Memory B cell (primary cell): ENCODE measurements at regions not wholly inside any gene's neighbourhood (a gene's known extent, or its start where the extent isn't known, plus 50 kb on each side); places are given as distances from the start of the nearest gene placed in this dataset.
"Not testable (repeated sequence)": the region's sequence is repeated elsewhere in the genome, so short reads cannot be mapped to it uniquely, and the experiment has no call there.

Experiments
- ATAC-seq: fragments of 150-1000 bp; cut with Tn5 transposase; 2 replicates; pipeline ENCODE4 v1.10.0; 2021; ENCODE audit warnings: low read depth, mild to moderate bottlenecking, moderate library complexity
- DNase-seq, 2 donors: peaks; one replicate each; pipeline ENCODE4 v3.0.0; 2022; ENCODE audit warnings: low spot score in 2 of 2
- H3K27ac Mint-ChIP-seq: one replicate; pipeline ENCODE4 v1.8.0; 2022; ENCODE audit warnings: mild to moderate bottlenecking, moderate library complexity, mixed read lengths
- H3K27me3 Mint-ChIP-seq: one replicate; pipeline ENCODE4 v1.8.0; 2022; ENCODE audit warnings: mixed read lengths
- H3K36me3 Mint-ChIP-seq: one replicate; pipeline ENCODE4 v1.8.0; 2022; ENCODE audit warnings: mild to moderate bottlenecking, mixed read lengths
- H3K4me1 Mint-ChIP-seq: one replicate; pipeline ENCODE4 v1.8.0; 2022; ENCODE audit warnings: mixed read lengths
- H3K4me3 Mint-ChIP-seq: one replicate; pipeline ENCODE4 v1.8.0; 2022; ENCODE audit warnings: mild to moderate bottlenecking, moderate library complexity, mixed read lengths
- H3K9me3 Mint-ChIP-seq: one replicate; pipeline ENCODE4 v1.8.0; 2022; ENCODE audit warnings: mixed read lengths

DNA sequence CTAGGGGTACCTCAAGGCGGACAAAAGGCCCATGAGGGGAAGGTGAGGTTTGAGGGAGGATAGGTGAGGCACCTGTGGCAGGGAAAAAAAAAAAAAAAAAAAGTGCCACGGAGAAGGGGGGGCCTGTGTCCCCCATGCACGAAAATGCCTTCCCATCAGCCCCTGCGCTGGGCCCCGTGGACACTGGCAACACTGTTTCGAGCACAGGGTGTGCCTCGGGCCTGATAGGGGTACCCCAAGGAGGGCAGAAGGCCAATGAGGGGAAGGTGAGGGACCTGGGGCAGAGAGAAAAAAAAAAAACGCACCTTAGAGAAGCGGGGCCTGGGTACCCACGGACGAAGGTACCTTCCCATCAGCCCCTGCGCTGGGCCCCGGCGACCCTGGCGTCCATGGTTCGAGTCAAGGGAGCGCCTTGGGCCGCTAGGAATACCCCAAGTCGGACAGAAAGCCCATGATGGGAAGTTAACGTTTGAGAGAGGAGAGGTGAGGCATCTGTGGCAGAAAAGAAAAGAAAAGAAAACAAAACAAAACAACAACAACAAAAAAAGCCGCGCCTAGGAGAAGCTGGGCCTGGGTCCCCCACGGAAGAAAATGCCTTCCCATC, 190.0 kb downstream of the POTEM start:
- ATAC-seq, H3K9me3 Mint-ChIP-seq, H3K4me1 Mint-ChIP-seq, H3K36me3 Mint-ChIP-seq, DNase-seq, H3K27ac Mint-ChIP-seq, H3K4me3 Mint-ChIP-seq, H3K27me3 Mint-ChIP-seq: not testable (repeated sequence)

DNA sequence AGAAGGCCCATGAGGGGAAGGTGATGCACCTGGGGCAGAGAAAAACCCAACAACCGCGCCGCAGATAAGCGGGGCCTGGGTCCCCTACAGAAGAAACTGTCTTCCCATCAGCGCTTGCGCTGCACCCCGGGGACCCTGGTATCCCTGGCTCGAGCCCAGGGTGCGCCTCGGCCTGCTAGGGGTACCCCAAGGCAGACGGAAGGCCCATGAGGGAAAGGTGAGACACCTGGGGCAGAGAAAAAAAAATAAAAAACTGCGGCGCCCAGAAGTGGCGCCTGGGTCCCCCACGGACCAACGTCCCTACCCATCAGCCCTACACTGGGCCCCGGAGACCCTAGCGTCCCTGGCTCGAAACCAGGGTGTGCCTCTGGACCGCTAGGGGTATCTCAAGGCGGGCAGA, 190.8 kb downstream of the POTEM start:
- not testable (repeated sequence) for ATAC-seq, H3K9me3 Mint-ChIP-seq, H3K27me3 Mint-ChIP-seq, H3K36me3 Mint-ChIP-seq, H3K27ac Mint-ChIP-seq, DNase-seq, H3K4me1 Mint-ChIP-seq, H3K4me3 Mint-ChIP-seq

DNA sequence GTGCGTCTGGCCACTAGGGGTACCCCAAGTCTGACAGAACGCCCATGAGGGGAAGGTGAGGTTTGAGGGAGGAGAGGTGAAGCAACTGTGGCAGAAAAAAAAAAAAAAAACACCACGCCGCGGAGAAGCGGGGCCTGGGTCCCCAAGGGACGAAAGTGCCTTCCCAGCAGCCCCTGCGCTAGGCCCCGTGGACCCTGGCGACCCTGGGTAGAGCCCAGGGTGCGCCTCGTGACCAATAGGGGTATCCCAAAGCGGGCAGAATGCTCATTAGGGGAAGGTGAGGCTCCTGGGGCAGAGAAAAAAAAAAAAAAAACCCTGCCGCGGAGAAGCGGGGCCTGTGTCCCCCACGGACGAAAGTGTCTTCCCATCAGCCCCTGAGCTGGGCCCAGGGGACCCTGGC, 191.4 kb downstream of the POTEM start:
- not testable (repeated sequence) for H3K4me3 Mint-ChIP-seq, H3K4me1 Mint-ChIP-seq, H3K36me3 Mint-ChIP-seq, DNase-seq, ATAC-seq, H3K27ac Mint-ChIP-seq, H3K9me3 Mint-ChIP-seq, H3K27me3 Mint-ChIP-seq

DNA sequence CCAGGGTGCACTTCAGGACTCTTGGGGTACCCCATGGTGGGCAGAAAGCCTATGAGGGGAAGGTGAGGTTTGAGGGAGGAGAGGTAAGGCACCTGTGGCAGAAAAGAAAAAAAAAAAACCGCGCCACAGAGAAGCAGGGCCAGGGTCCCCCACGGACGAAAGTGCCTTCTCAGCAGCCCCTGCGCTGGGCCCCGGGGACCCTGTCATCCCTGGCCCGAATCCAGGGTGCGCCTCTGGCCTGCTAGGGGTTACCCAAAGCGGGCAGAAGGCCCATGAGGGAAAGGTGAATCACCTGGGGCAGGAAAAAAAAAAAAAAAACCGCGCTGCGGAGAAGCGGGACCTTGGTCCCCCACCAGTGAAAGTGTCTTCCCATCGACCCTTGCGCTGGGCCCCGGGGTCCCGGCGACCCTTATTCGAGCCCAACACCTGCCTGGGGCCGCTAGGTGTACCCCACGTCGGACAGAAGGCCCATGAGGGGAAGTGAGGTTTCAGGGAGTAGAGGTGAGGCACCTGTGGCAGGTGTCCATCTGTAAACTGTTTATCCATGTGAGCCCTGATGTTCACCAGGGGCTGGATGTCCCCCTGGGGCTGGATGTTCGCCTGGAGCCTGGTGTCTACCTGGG, 191.9 kb downstream of the POTEM start:
- not testable (repeated sequence) for H3K27me3 Mint-ChIP-seq, H3K27ac Mint-ChIP-seq, H3K9me3 Mint-ChIP-seq, H3K4me1 Mint-ChIP-seq, DNase-seq, ATAC-seq, H3K36me3 Mint-ChIP-seq, H3K4me3 Mint-ChIP-seq

DNA sequence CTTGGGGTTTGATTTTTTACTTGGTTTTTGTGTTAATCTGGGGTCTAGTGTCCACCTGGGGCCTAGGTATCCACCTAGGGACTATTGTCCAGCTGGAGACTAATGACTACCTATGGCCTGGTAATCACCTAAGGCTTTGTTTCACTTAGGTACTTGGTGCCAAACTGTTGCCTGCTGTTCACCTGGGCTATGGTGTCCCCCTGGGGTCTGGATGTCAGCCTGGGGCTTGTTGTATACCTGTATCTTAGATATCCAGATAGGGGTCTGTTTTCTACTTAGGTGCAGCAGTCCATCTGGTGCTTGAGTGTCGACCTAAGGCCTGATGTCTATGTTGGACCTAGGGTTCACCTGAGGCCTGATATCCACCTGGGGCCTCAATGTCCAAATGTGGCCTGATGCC, 193.1 kb downstream of the POTEM start:
- H3K4me1 Mint-ChIP-seq, DNase-seq, H3K4me3 Mint-ChIP-seq, H3K36me3 Mint-ChIP-seq, H3K27me3 Mint-ChIP-seq, H3K27ac Mint-ChIP-seq, ATAC-seq, H3K9me3 Mint-ChIP-seq: not testable (repeated sequence)

DNA sequence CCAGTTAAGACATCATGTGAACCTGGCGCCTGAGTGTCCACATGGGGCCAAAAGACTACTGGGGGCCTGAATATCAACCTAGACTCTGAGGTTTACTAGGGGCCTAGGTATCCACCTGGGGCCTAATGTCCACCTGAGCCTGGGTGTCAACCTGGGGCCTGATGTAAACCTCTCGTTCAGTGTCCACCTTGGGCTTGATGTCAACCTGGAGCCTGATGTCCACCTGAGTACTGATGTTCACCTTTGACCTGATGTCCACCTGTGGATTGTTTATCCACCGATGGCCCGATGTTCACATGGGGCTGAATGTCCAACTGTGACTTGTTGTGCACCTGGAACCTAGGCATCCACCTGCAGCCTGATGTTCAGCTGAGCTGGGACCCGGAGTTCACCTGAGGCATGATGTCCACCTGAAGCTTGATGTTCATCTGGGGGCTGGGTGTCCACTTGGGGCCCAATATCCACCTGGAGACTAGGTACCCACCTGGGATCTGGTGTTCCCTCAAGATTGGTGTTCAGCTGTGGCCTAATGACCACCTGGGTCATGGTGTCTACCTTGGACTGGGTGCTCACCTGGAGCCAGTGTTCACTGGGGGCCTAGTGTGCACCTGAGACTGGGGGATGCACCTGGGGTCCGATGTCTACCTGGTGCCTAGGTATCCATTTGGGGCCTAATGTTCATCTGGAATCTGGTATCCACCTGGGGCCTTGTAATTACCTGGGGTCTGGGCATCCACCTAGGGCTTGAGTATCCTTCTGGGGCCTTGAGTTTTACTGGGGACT, 194.2 kb downstream of the POTEM start:
- H3K36me3 Mint-ChIP-seq, ATAC-seq, H3K9me3 Mint-ChIP-seq, H3K4me1 Mint-ChIP-seq, H3K27ac Mint-ChIP-seq, DNase-seq, H3K27me3 Mint-ChIP-seq, H3K4me3 Mint-ChIP-seq: not testable (repeated sequence)

DNA sequence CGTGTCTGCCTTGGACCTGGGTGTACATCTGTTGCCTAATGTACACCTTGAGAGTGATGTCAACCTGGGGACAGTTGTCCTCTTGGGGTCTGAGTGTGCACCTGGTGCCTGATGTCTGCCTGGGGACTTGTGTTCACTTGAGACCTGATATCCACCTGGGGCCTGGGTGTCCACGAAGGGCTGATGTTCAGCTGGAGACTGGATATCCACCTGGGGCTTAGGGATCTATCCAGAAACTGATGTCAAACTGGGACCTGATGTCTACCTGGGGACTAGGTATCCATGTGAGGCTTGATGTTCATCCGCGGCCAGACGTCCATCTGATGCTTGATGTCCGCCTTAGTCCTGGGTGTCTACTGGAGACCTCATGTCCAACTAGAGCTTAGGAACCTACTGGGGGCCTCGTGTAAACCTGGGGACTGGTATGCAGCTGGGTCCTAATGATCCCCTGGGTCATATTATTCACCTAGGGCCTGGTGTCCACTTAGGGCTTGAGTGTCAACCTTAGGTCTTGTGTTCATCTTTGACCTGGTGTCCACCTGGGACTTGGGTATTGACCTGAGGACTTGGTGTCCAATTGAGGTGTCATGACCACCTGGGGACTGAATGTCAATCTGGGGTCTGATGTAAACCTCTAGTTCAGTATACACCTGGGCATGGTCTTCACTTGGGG, 194.9 kb downstream of the POTEM start:
- H3K27me3 Mint-ChIP-seq, H3K36me3 Mint-ChIP-seq, H3K27ac Mint-ChIP-seq, H3K4me1 Mint-ChIP-seq, ATAC-seq, H3K9me3 Mint-ChIP-seq, H3K4me3 Mint-ChIP-seq, DNase-seq: not testable (repeated sequence)

DNA sequence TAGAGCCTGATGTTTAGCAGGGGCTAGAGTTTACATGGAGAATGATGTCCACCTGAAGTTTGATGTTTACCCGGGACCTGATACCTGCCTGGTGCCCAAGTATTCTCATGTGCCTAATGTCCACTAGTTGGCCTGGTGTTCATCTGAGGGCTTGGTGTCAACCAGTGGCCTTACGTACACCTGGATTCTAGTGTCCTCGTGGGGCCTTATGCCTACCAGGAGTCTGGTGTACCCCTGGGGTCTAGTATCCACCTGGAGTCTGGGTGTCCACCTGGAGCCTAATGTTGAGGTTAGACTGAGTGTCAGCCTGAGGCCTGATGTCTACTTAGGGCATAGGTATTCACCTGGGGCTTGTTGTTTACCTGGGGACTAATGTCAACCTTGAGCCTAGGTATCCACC, 195.7 kb downstream of the POTEM start:
- not testable (repeated sequence) for DNase-seq, H3K27ac Mint-ChIP-seq, H3K9me3 Mint-ChIP-seq, ATAC-seq, H3K36me3 Mint-ChIP-seq, H3K4me3 Mint-ChIP-seq, H3K4me1 Mint-ChIP-seq, H3K27me3 Mint-ChIP-seq

DNA sequence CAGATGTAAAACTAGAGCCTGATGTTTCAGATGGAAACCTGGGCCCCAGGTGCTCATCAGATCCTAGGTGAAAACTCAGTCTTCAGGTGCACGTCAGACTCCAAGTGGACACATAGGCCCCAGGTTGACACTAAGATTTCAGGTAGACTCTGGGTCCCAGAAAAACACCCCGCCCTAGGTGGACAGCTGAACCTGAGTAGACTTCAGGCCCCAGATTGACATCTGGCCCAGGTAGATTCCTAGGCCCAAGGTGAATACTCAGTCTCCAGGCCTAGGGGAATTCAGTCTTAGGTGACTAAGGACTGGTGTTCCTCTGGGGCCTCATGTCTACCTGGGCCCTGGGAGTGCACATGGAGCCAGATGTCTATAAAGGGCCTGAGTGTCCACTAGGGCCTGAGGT, 196.7 kb downstream of the POTEM start:
- not testable (repeated sequence) for DNase-seq, H3K36me3 Mint-ChIP-seq, H3K9me3 Mint-ChIP-seq, ATAC-seq, H3K4me1 Mint-ChIP-seq, H3K27me3 Mint-ChIP-seq, H3K27ac Mint-ChIP-seq, H3K4me3 Mint-ChIP-seq

DNA sequence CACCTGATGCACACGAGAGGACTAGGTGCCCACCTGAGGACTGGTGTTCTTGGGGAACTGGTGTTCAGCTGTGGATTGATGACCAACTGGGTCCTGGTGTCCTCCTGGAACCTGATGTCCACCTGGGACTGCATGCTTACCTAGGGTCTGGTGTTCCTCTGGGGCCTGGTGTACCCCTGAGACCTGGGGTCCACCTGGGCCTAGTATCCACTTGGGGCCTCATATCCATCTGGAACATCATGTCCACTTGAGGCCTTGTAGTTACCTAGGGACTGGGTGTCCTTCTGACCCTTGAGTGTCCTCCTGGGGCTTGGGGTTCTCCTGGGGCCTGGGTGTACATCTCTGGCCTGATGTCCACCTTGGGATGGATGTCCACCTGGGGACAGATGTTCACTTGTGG, 197.2 kb downstream of the POTEM start:
- not testable (repeated sequence) for DNase-seq, H3K36me3 Mint-ChIP-seq, H3K4me1 Mint-ChIP-seq, H3K27me3 Mint-ChIP-seq, H3K9me3 Mint-ChIP-seq, H3K27ac Mint-ChIP-seq, ATAC-seq, H3K4me3 Mint-ChIP-seq

DNA sequence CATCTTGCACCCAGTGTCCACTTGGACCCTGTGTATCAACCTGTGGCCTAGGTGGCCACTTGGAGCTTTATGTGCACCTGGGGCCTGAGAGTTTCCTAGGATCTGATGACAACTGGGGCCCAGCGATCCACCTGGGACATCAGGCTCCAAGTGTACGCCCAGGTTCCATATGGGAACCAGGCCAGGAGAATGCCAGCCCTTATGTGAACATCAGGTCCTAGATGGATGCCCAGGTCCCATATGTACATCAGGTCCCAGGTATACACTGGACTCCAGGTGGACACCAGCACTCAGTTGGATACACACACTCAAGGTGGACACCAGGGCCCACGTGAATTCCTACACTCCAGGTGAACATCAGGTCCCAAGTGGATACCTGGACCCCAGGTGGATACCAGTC, 198.8 kb downstream of the POTEM start:
- not testable (repeated sequence) for H3K4me3 Mint-ChIP-seq, H3K9me3 Mint-ChIP-seq, ATAC-seq, H3K36me3 Mint-ChIP-seq, DNase-seq, H3K4me1 Mint-ChIP-seq, H3K27ac Mint-ChIP-seq, H3K27me3 Mint-ChIP-seq

DNA sequence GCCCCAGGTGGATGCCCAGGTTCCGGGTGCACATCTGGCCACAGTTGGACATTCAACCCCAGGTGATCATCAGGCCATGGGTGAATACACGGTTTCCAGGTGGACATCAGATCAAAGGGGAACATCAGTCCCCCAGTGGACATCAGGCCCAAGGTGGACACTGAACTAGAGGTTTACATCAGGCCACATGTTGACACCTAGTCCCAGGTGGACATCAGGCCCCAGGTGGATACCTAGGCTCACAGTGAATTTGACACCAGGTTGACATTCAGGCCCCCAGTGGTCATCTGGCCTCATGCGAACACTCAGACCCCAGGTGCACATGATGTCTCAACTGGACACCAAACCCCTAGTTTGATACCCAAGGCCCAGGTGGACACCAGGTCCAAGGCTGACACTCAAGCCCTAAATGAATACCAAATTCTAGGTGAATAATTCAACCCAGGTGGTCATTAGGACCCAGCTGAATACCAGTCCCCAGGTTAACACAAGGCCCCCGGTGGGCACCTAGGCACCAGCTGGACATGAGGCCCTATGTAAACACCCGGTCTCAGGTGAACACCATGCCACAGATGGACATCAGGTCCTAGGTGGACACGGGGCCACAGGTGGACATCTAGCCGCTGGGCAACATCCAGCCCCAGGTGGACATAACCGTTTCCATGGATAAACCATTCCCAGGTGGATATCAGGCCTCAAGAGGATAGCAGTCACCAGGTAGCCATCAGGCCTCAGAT, 200.4 kb downstream of the POTEM start:
- H3K27me3 Mint-ChIP-seq, H3K9me3 Mint-ChIP-seq, DNase-seq, H3K4me3 Mint-ChIP-seq, H3K36me3 Mint-ChIP-seq, ATAC-seq, H3K4me1 Mint-ChIP-seq, H3K27ac Mint-ChIP-seq: not testable (repeated sequence)

DNA sequence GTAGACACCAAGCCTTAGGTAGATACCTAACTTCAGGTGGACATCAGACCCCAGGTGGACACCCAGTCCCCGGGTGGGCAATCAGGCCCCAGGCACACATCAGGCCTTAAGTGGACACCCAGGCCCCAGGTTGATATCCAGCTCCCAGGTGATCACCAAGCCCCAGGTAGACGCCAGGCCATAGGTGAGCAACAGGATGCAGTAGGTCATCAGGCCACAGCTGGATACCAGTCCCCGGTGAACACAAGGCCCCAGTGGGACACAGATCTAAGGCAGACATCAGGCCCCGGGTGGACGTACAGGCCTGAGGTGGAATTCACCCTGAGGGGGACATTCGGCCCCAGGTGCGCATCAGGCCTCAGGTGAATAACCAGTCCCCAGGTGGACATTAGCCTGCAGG, 201.0 kb downstream of the POTEM start:
- not testable (repeated sequence) for H3K27me3 Mint-ChIP-seq, DNase-seq, H3K4me1 Mint-ChIP-seq, H3K36me3 Mint-ChIP-seq, H3K9me3 Mint-ChIP-seq, H3K27ac Mint-ChIP-seq, H3K4me3 Mint-ChIP-seq, ATAC-seq
